Activated naive CD4-positive, alpha-beta T cell treated with anti-CD3 and anti-CD28 coated beads for 36 hours (primary cell): ENCODE measurements at regions not wholly inside any gene's neighbourhood (a gene's known extent, or its start where the extent isn't known, plus 50 kb on each side); places are given as distances from the start of the nearest gene placed in this dataset.

Experiments used
- CTCF ChIA-PET: fragments of 350-600 bp; sonication (Branson Sonifier 250); formaldehyde crosslinking; loops from one replicate; lab custom pipeline; 2021; ENCODE audit warnings: antibody characterized with exemption; lab: Charles Lee
- DNase-seq: peaks from one replicate; pipeline ENCODE4 v3.0.0-alpha.2; 2020
- H3K27ac Mint-ChIP-seq: one replicate; pipeline ENCODE4 v1.8.0; 2021; ENCODE audit warnings: mild to moderate bottlenecking, mixed read lengths
- H3K27me3 Mint-ChIP-seq: one replicate; pipeline ENCODE4 v1.8.0; 2021; ENCODE audit warnings: low read depth, mixed read lengths
- H3K36me3 Mint-ChIP-seq: one replicate; pipeline ENCODE4 v1.8.0; 2021; ENCODE audit warnings: low read depth, mixed read lengths
- H3K4me1 Mint-ChIP-seq: one replicate; pipeline ENCODE4 v1.8.0; 2021; ENCODE audit warnings: low read depth, mixed read lengths
- H3K4me3 Mint-ChIP-seq: one replicate; pipeline ENCODE4 v1.8.0; 2021; ENCODE audit warnings: mild to moderate bottlenecking, moderate library complexity, mixed read lengths
- H3K9me3 Mint-ChIP-seq: one replicate; pipeline ENCODE4 v1.8.0; 2021; ENCODE audit warnings: mixed read lengths
- intact Hi-C: fragments of 100-400 bp; cut with micrococcal nuclease; formaldehyde crosslinking; loops from one replicate; pipeline ENCODE4 v1.15.1; 2023

DNA sequence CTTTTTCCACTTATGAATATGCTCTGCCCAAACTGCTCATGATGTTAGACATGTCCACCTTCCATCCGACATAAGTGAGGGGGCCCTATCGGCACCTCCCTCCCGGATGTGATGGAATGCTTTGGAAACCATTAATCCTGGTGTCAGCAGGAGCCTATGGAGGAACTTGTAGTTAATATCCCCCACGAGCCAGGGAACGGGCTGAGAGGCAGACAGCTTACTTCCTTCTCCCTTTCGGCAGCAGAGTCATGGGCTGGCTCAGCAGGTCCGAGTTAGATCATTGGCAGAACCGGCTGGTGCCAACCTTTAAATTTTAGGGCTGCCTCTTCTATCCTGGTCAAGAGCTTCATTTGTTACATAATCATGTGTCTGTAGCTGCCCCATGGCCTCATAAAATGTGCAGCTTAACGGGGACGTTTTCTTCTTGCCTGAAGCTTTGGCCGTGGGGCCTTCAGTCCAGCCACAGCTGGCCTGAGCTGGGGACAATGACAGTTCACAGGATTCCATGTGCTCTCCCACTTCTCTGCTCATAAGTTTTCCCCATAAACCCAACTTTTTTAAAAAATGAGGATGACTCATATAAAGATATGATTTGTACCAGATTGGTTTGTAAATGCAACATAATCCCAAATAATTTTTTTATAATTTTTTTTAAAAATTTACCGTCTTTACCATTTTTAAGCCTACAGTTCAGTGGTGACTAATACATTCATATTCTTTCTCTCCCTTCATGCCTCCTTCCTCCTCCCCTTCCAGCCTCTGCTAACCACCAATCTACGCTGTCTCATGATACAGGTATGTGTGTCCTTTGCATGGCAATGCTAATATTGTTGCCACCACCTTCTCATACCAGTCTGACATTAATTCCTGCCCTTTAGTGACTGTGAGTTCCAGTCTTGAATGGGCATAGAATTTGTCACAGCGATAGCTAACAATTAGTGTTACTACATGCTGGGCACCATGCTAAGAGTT lies 62.2 kb upstream of the RGMA start:
- H3K9me3 Mint-ChIP-seq, result no peaks in the 10 kb centered on the region
- DNase-seq, result no peak
- H3K4me1 Mint-ChIP-seq, result peaks cover 13% of the 10 kb centered on the region
- no peak overlapping the region for H3K4me3 Mint-ChIP-seq
- no peak overlapping the region for H3K27ac Mint-ChIP-seq
- H3K27me3 Mint-ChIP-seq, result no peaks in the 10 kb centered on the region
- intact Hi-C loops, result no loop called here
- H3K36me3 Mint-ChIP-seq, result no peaks in the 10 kb centered on the region
- CTCF ChIA-PET, result no interaction called here

GRCh38 chr15:93146601-93147000 lies 57.6 kb upstream of the RGMA start:
- no peaks in the 10 kb centered on the region for H3K27me3 Mint-ChIP-seq
- H3K27ac Mint-ChIP-seq, result no peak overlapping the region
- intact Hi-C loops, result no loop called here
- H3K36me3 Mint-ChIP-seq, result no peaks in the 10 kb centered on the region
- no peak for DNase-seq
- CTCF ChIA-PET, result no interaction called here
- H3K4me1 Mint-ChIP-seq, result peaks cover under 1% of the 10 kb centered on the region
- no peak overlapping the region for H3K4me3 Mint-ChIP-seq
- H3K9me3 Mint-ChIP-seq, result no peaks in the 10 kb centered on the region

DNA sequence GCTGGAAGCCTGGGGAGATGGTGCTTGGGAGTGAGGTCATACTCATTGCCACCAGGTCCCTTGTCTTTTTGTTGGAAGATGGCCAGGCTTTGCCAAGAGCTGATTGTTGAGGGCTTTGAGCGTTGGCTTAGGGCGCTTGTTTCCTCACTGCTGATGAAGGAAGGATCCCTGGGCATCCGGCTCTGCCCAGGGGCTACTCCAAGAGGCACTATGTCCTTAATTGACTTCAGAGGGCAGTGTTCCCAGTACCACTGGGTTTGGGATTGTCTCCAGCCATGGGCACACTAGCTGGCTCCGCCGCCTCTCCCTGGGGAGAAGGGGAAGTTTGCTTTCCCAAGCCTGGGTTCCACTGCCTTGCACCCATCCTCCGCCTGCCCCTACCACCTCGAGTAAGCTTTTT lies 57.2 kb upstream of the RGMA start:
- Mint-ChIP-seq H3K27me3 (no peaks in the 10 kb centered on the region), H3K27ac (no peak overlapping the region), H3K4me3 (no peak overlapping the region), H3K4me1 (peaks cover 3% of the 10 kb centered on the region), H3K9me3 (no peaks in the 10 kb centered on the region), H3K36me3 (no peaks in the 10 kb centered on the region)
- no peak for DNase-seq
- CTCF ChIA-PET, result no interaction called here
- intact Hi-C loops, result no loop called here

DNA sequence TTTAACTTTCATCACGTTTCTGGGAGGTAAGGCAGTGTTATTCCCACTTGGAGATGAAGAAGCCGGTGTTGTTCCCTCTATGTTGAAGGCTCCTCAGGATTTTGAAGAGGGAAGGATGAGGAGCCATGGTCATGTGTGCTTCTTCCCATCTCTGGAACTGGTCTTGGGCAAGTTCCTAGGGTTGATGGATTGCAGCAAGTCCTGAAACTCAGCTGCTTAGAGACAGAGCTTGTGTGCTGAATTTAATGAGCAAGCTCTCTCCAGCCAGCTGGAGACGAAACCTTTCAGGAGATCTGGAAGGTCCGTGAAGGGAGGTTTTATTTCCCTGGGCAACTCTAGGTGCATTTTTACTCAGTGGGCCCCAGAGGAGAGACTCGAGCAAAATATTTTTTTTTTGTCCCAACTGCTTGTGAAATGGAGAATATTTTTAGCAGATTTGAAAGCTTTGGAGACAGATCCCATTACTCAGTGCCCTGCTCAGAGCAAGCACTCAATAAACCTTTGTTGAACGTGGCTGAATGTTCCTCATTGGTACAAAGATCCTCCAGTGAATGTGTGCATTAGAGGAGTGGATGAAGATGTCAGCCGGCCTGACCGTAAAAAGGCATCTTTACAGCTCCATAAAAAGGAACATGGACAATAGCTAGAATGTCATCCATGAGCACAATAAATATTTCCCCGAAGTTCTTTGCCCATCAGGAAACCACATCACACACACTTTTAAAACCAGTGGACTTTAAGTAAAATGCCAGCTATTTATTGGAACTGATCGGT lies 55.6 kb upstream of the RGMA start:
- no peak overlapping the region for H3K27ac Mint-ChIP-seq
- CTCF ChIA-PET, result no interaction called here
- H3K27me3 Mint-ChIP-seq, result no peaks in the 10 kb centered on the region

DNA sequence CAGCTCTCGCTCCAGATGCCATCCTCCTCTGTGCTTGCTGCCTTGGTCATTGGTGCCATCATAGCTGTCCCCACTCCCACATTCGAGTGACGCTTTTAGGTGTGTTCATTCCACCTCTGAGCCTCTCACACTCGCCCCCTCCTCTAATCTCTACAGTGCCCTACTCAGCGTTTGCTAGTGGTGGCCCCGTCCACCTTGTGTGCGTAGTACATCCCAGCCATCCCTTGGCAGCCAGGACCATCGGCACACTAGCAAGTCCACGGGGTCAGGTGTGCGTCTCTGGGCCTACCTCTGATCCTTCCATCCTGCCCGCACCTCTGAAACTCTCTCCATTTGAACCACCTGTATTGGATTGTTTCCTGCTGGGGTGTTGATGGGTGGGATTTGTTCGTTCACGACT lies 54.2 kb upstream of the RGMA start:
- no peak overlapping the region for H3K27ac Mint-ChIP-seq
- intact Hi-C loops, result no loop called here
- H3K36me3 Mint-ChIP-seq, result no peaks in the 10 kb centered on the region
- H3K27me3 Mint-ChIP-seq, result no peaks in the 10 kb centered on the region
- no peak for DNase-seq
- H3K4me1 Mint-ChIP-seq, result peaks cover 3% of the 10 kb centered on the region
- no peaks in the 10 kb centered on the region for H3K9me3 Mint-ChIP-seq
- CTCF ChIA-PET, result no interaction called here
- no peak overlapping the region for H3K4me3 Mint-ChIP-seq

More for the DNA sequence above, 55.6 kb upstream of the RGMA start:
- H3K4me1 Mint-ChIP-seq, result peaks cover 3% of the 10 kb centered on the region
- H3K36me3 Mint-ChIP-seq, result no peaks in the 10 kb centered on the region
- H3K9me3 Mint-ChIP-seq, result no peaks in the 10 kb centered on the region
- DNase-seq, result no peak
- intact Hi-C loops, result no loop called here
- H3K4me3 Mint-ChIP-seq, result no peak overlapping the region

- no peak overlapping the region for H3K4me3 Mint-ChIP-seq
- H3K27me3 Mint-ChIP-seq, result no peaks in the 10 kb centered on the region
- no peaks in the 10 kb centered on the region for H3K36me3 Mint-ChIP-seq
- intact Hi-C loops, result no loop called here
- peaks cover 3% of the 10 kb centered on the region for H3K4me1 Mint-ChIP-seq
- CTCF ChIA-PET, result no interaction called here
- DNase-seq, result no peak
- no peaks in the 10 kb centered on the region for H3K9me3 Mint-ChIP-seq
- H3K27ac Mint-ChIP-seq, result no peak overlapping the region
Measured at GRCh38 chr15:93141371-93141794, 52.4 kb upstream of the RGMA start.

- Mint-ChIP-seq H3K4me3 (no peak overlapping the region), H3K27ac (no peak overlapping the region), H3K9me3 (no peaks in the 10 kb centered on the region), H3K4me1 (peaks cover 3% of the 10 kb centered on the region), H3K27me3 (no peaks in the 10 kb centered on the region), H3K36me3 (no peaks in the 10 kb centered on the region)
- CTCF ChIA-PET, result no interaction called here
- intact Hi-C loops, result no loop called here
- no peak for DNase-seq
Measured at GRCh38 chr15:93139436-93139835, 50.4 kb upstream of the RGMA start.

GRCh38 chr15:93138681-93139250 lies 49.8 kb upstream of the RGMA start:
- H3K27ac Mint-ChIP-seq, result no peak overlapping the region
- H3K4me1 Mint-ChIP-seq, result peaks cover 3% of the 10 kb centered on the region
- no peaks in the 10 kb centered on the region for H3K27me3 Mint-ChIP-seq
- CTCF ChIA-PET, result no interaction called here
- H3K36me3 Mint-ChIP-seq, result no peaks in the 10 kb centered on the region
- no peak for DNase-seq
- intact Hi-C loops, result no loop called here
- H3K4me3 Mint-ChIP-seq, result no peak overlapping the region
- H3K9me3 Mint-ChIP-seq, result no peaks in the 10 kb centered on the region
